Breast epithelium (tissue), 3 donors: ENCODE measurements at regions not wholly inside any gene's neighbourhood (a gene's known extent, or its start where the extent isn't known, plus 50 kb on each side); places are given as distances from the start of the nearest gene placed in this dataset.

Experiments
- POLR2A ChIP-seq: fragments of 450-650 bp; IDR thresholded peaks from one replicate; pipeline ENCODE4 v1.6.1; 2016; ENCODE audit warnings: antibody characterized with exemption, mild to moderate bottlenecking, moderate library complexity
- POLR2AphosphoS5 ChIP-seq, 3 donors: sonication (generic); formaldehyde crosslinking; IDR thresholded peaks; one replicate each; pipeline ENCODE4 v1.6.1; 2017; ENCODE audit warnings: antibody characterized with exemption in 3 of 3
- TF ChIP-seq, protein P1 (sequence below), 3 donors: fragments of 450-650 bp; IDR thresholded peaks; one replicate each; pipeline ENCODE4 v1.5.1; 2016 to 2017; ENCODE audit warnings: antibody characterized with exemption in 3 of 3, mild to moderate bottlenecking in 3 of 3, moderate library complexity in 3 of 3

DNA sequence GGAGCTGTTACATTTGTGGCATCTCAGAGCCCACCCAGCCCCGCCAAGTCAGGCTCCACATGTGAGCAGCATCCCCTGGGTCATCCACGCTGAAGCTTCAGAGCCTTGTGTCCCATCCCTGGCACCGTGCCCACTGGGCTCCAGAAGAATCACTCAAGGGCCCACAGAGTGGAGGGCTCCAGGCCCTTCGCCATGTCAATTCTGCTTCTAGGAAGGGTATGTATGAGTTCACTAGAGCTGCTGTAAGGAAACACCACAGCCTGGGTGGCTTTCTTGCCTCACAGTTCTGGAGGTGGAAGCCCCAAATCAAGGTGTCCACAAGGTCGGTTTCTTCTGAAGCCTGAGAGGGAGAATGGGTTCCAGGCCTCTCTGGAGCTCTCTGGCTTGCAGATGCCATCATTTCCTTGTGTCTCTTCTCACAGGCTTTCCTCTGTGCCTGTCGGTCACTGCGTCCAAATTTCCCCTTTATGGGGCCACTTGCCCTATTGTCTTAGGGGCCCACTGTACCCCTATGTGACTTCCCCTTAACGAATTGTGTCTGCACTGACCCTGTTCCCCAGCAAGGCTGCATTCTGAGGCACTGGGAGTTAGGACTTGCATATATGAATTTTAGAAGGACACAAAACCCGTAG is 1476.0 kb downstream of the TBC1D22A start:
- TF ChIP-seq, protein P1, sequence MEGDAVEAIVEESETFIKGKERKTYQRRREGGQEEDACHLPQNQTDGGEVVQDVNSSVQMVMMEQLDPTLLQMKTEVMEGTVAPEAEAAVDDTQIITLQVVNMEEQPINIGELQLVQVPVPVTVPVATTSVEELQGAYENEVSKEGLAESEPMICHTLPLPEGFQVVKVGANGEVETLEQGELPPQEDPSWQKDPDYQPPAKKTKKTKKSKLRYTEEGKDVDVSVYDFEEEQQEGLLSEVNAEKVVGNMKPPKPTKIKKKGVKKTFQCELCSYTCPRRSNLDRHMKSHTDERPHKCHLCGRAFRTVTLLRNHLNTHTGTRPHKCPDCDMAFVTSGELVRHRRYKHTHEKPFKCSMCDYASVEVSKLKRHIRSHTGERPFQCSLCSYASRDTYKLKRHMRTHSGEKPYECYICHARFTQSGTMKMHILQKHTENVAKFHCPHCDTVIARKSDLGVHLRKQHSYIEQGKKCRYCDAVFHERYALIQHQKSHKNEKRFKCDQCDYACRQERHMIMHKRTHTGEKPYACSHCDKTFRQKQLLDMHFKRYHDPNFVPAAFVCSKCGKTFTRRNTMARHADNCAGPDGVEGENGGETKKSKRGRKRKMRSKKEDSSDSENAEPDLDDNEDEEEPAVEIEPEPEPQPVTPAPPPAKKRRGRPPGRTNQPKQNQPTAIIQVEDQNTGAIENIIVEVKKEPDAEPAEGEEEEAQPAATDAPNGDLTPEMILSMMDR (IDR thresholded peaks at IDR 0.05), result no peak
- TF ChIP-seq POLR2A, result no peak
- TF ChIP-seq POLR2AphosphoS5 (IDR thresholded peaks at IDR 0.05), result no peak
